Body of pancreas (tissue), 4 donors: ENCODE measurements at regions not wholly inside any gene's neighbourhood (a gene's known extent, or its start where the extent isn't known, plus 50 kb on each side); places are given as distances from the start of the nearest gene placed in this dataset.
A peak's percentile ranks its signal among the peaks of the same experiment; 100 is the strongest.
"Not testable (repeated sequence)": the region's sequence is repeated elsewhere in the genome, so short reads cannot be mapped to it uniquely, and the experiment has no call there.

Experiments used
- ATAC-seq: fragments of 150-250 bp; one replicate; pipeline ENCODE4 v1.9.1; 2016
- DNase-seq, 4 donors: peaks; one replicate each; pipeline ENCODE4 v3.0.0-alpha.2; 2019
- H3K27ac ChIP-seq, 4 donors: fragments of 200-600 bp; sonication (generic); 1 replicate in 3 of 4; 2 replicates in 1 of 4; pipeline versions ENCODE4 v1.5.1 to v1.6.1; 2016 to 2019; ENCODE audit warnings: mild to moderate bottlenecking in 1 of 4, mixed read lengths in 1 of 4, moderate library complexity in 1 of 4
- H3K27me3 ChIP-seq, 2 donors: fragments of 200-600 bp; sonication (generic); one replicate each; pipeline ENCODE4 v1.6.0; 2016; ENCODE audit warnings: mild to moderate bottlenecking in 1 of 2
- H3K36me3 ChIP-seq, 2 donors: fragments of 200-600 bp; sonication (generic); replicated peaks in 1 of 2; 2 replicates each; pipeline ENCODE4 v1.5.1; 2016; ENCODE audit warnings: low read depth in 2 of 2; ENCODE audit not compliant: insufficient read depth in 1 of 2
- H3K4me1 ChIP-seq: fragments of 200-600 bp; sonication (generic); one replicate; pipeline ENCODE4 v1.6.0; 2016
- H3K4me3 ChIP-seq, 2 donors: fragments of 200-600 bp; sonication (generic); 1 replicate in 1 of 2; 2 replicates in 1 of 2; pipeline ENCODE4 v1.5.1; 2016 to 2019
- H3K9me3 ChIP-seq, 3 donors: fragments of 200-600 bp; sonication (generic); 1 replicate in 2 of 3; 2 replicates in 1 of 3; pipeline ENCODE4 v1.5.1; 2016
- POLR2A ChIP-seq, 3 donors: fragments of 450-650 bp; IDR thresholded peaks; one replicate each; pipeline ENCODE4 v1.6.1; 2016; ENCODE audit warnings: antibody characterized with exemption in 3 of 3, mild to moderate bottlenecking in 2 of 3
- WGBS, 2 donors: methylation state at CpG; one replicate each; pipeline ENCODE4 v1.1.5; 2017; 5-methylcytosine and 5-hydroxymethylcytosine counted together
- intact Hi-C: fragments of 100-400 bp; cut with DNase I; formaldehyde crosslinking; loops from one replicate; pipeline ENCODE4 v1.15.1; 2023
- TF ChIP-seq, protein P1 (sequence below), 7 experiments: fragments of 450-650 bp in 4 of 7; fragments of 200-600 bp in 3 of 7; sonication (generic) in 3 of 7; IDR thresholded peaks; one replicate each; pipeline ENCODE4 v1.5.1; 2016 to 2019; ENCODE audit warnings: antibody characterized with exemption in 7 of 7

DNA sequence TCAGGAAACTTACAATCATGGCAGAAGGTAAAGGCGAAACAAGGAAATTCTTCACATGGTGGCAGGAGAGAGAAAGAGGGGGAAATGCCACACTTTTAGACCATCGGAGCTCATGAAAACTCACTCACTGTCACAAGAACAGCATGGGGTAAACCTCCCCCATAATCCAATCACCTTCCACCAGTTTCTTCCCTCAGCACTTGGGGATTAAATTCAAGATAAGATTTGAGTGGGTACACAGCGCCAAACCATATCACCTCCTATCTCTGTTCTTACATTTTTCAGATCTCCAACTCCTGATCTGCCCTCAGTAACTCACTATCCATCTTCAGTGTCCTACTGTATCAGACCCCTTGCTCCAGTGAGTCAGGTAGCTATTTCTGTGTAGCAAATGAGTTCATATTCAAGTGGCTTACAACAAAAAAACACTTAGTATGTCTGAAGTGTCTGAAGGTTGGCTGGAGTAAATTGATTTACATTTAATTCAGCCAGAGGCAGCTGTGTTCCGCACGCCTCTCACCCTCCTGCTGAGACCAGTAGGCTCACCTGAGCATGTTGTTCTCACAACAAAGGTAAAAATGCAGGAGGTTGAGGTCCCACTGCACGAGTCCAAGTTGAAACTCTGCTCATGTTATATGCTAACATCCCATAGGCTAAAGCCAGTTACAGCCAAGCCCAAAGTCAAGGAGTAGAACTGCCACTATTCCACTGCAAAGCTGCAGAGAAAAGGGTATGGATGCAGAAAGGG lies 180.7 kb upstream of the LMCD1 start:
- intact Hi-C loops, result no loop called here
- H3K27ac ChIP-seq, result no peak overlapping the region
- no peaks in the 10 kb centered on the region for H3K27me3 ChIP-seq
- 52 to 75% methylated on average over 6 of the region's 6 CpGs for WGBS, 2 donors
- no peaks in the 10 kb centered on the region for H3K4me1 ChIP-seq
- no peak overlapping the region for H3K4me3 ChIP-seq
- DNase-seq, result no peak
- ATAC-seq, result no peak
- TF ChIP-seq, protein P1, sequence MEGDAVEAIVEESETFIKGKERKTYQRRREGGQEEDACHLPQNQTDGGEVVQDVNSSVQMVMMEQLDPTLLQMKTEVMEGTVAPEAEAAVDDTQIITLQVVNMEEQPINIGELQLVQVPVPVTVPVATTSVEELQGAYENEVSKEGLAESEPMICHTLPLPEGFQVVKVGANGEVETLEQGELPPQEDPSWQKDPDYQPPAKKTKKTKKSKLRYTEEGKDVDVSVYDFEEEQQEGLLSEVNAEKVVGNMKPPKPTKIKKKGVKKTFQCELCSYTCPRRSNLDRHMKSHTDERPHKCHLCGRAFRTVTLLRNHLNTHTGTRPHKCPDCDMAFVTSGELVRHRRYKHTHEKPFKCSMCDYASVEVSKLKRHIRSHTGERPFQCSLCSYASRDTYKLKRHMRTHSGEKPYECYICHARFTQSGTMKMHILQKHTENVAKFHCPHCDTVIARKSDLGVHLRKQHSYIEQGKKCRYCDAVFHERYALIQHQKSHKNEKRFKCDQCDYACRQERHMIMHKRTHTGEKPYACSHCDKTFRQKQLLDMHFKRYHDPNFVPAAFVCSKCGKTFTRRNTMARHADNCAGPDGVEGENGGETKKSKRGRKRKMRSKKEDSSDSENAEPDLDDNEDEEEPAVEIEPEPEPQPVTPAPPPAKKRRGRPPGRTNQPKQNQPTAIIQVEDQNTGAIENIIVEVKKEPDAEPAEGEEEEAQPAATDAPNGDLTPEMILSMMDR (IDR thresholded peaks at IDR 0.05), result no peak
- TF ChIP-seq POLR2A (IDR thresholded peaks at IDR 0.05), result no peak
- no peaks in the 10 kb centered on the region for H3K36me3 ChIP-seq
- no peaks in the 10 kb centered on the region for H3K9me3 ChIP-seq

DNA sequence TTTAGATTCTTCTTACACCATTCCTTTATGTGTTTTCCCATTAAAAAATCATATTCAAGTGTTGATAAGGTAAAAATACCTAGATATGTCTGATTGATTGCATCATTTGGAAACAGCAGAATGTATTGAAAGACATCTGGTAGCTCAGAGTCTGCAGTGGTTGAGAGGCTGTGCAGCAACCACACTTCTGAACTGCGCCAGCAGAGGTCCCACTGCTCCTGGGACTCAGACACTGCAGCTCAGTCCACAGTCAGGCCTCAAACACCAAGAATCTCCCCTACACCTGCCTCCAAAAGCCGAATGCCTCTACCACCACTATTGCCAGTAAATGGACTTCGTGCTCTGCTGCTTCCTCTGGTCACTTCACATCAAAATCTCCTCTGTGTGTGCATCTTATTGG lies 176.9 kb upstream of the LMCD1 start:
- H3K4me3 ChIP-seq, result no peak overlapping the region
- intact Hi-C loops, result no loop called here
- H3K27ac ChIP-seq, result no peak overlapping the region
- H3K9me3 ChIP-seq, result no peaks in the 10 kb centered on the region
- DNase-seq (peak in 3 of 4 donors; percentile 13 to 30 (median 18)), ATAC-seq (peak; percentile 35)
- no peaks in the 10 kb centered on the region for H3K27me3 ChIP-seq
- no peaks in the 10 kb centered on the region for H3K4me1 ChIP-seq
- no peak for TF ChIP-seq POLR2A (IDR thresholded peaks at IDR 0.05)
- TF ChIP-seq, protein P1 (IDR thresholded peaks at IDR 0.05), result peak in 3 of 7 experiments; percentile 20 to 24 (median 23)
- no peaks in the 10 kb centered on the region for H3K36me3 ChIP-seq
- WGBS, 2 donors, result 53 to 66% methylated on average over 3 of the region's 3 CpGs

DNA sequence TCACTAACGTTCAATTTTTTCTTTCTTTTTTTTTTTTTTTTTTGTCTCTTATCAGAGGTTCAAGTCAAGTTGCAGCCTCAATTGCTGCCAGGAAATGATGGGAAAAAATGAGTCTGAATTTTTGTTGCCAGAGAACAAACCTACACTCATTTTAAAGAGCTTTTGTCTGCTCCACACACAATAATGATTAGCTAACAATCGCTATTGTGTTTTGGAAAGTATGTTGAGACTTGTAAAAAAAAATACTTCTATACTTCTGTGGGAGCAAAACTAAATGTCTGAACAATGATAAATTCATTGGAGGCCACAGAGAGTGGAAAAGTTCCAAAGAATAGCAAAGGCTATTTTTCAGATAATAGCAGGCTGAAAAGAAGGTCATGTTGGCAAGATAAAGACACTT lies 176.3 kb upstream of the LMCD1 start:
- Histone ChIP-seq H3K4me3 (no peak overlapping the region), H3K27me3 (no peaks in the 10 kb centered on the region), H3K36me3 (no peaks in the 10 kb centered on the region), H3K27ac (no peak overlapping the region), H3K4me1 (no peaks in the 10 kb centered on the region), H3K9me3 (no peaks in the 10 kb centered on the region)
- ATAC-seq, result no peak
- no peak for TF ChIP-seq POLR2A (IDR thresholded peaks at IDR 0.05)
- TF ChIP-seq, protein P1 (IDR thresholded peaks at IDR 0.05), result no peak
- DNase-seq, result no peak
- intact Hi-C loops, result no loop called here
- 39 to 50% methylated on average over 2 of the region's 2 CpGs for WGBS, 2 donors

DNA sequence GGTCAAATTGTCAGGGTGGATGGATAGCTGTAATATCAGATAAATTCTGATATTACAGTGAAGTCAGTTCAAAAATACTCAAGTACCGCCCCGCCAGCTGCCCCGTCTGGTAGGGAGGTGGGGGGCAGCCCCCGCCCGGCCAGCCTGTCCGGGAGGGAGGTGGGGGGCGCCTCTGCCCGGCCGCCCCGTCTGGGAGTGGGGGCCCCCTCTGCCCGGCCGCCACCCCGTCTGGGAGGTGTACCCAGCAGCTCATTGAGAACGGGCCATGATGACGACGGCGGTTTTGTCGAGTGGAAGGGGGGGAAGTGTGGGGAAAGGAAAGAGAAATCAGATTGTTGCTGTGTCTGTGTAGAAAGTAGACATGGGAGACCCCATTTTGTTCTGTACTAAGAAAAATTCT lies 175.8 kb upstream of the LMCD1 start:
- H3K4me1 ChIP-seq, ATAC-seq, H3K27me3 ChIP-seq, H3K36me3 ChIP-seq, H3K4me3 ChIP-seq, H3K27ac ChIP-seq, intact Hi-C loops, H3K9me3 ChIP-seq, DNase-seq: not testable (repeated sequence)
- WGBS, 2 donors, result 78 to 79% methylated on average over 18 of the region's 18 CpGs

DNA sequence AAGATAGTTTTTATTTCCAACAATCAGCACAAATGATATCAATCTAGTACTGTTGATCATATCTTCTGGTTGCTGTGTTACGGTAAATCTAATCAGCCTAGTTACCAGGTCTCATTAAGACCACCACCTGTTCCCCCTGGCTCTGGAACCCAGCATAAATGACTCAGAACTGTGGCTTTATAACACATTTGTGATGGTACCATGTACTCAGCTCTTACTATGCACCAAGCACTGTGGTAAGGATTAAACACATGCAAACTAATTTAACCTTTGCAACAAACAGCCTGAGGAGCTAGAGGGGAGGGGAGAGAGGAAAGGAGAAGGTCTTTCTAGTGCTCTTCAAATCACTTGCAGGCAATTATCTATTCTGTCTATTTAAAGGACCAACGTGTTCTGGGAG lies 173.9 kb upstream of the LMCD1 start:
- ATAC-seq (no peak), DNase-seq (no peak)
- no peaks in the 10 kb centered on the region for H3K9me3 ChIP-seq
- H3K4me3 ChIP-seq, result no peak overlapping the region
- no peaks in the 10 kb centered on the region for H3K4me1 ChIP-seq
- TF ChIP-seq, protein P1 (IDR thresholded peaks at IDR 0.05), result no peak
- TF ChIP-seq POLR2A (IDR thresholded peaks at IDR 0.05), result no peak
- 57 to 66% methylated on average over 2 of the region's 2 CpGs for WGBS, 2 donors
- H3K27ac ChIP-seq, result no peak overlapping the region
- H3K36me3 ChIP-seq, result no peaks in the 10 kb centered on the region
- H3K27me3 ChIP-seq, result no peaks in the 10 kb centered on the region
- intact Hi-C loops, result no loop called here
